ENCODE measurements at regions not wholly inside any gene's neighbourhood (a gene's known extent, or its start where the extent isn't known, plus 50 kb on each side); places are given as distances from the start of the nearest gene placed in this dataset.
"Not testable (repeated sequence)": the region's sequence is repeated elsewhere in the genome, so short reads cannot be mapped to it uniquely, and the experiment has no call there.

- TF ChIP-seq EP300 (IDR thresholded peaks at IDR 0.05); POLR2A (IDR thresholded peaks at IDR 0.05; ENCODE audit: low read length); CHD2 (IDR thresholded peaks at IDR 0.05; ENCODE audit: low read length, partially characterized antibody); ATOH8 (CRISPR knock-in tag; IDR thresholded peaks at IDR 0.05; ENCODE audit: low read depth); REST (IDR thresholded peaks at IDR 0.05); SREBF2 (IDR thresholded peaks at IDR 0.05); RAD21 (conservative IDR thresholded peaks at IDR 0.05 in 1 of 2, IDR thresholded peaks at IDR 0.05 in 1 of 2); CBX8 (IDR thresholded peaks at IDR 0.05): not testable (repeated sequence)
- TF ChIP-seq, protein P1, sequence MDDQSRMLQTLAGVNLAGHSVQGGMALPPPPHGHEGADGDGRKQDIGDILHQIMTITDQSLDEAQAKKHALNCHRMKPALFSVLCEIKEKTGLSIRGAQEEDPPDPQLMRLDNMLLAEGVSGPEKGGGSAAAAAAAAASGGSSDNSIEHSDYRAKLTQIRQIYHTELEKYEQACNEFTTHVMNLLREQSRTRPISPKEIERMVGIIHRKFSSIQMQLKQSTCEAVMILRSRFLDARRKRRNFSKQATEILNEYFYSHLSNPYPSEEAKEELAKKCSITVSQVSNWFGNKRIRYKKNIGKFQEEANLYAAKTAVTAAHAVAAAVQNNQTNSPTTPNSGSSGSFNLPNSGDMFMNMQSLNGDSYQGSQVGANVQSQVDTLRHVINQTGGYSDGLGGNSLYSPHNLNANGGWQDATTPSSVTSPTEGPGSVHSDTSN (IDR thresholded peaks at IDR 0.05): not testable (repeated sequence)
- TF ChIP-seq, protein P2, sequence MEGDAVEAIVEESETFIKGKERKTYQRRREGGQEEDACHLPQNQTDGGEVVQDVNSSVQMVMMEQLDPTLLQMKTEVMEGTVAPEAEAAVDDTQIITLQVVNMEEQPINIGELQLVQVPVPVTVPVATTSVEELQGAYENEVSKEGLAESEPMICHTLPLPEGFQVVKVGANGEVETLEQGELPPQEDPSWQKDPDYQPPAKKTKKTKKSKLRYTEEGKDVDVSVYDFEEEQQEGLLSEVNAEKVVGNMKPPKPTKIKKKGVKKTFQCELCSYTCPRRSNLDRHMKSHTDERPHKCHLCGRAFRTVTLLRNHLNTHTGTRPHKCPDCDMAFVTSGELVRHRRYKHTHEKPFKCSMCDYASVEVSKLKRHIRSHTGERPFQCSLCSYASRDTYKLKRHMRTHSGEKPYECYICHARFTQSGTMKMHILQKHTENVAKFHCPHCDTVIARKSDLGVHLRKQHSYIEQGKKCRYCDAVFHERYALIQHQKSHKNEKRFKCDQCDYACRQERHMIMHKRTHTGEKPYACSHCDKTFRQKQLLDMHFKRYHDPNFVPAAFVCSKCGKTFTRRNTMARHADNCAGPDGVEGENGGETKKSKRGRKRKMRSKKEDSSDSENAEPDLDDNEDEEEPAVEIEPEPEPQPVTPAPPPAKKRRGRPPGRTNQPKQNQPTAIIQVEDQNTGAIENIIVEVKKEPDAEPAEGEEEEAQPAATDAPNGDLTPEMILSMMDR (IDR thresholded peaks at IDR 0.05): not testable (repeated sequence)
Measured at GRCh38 chr16:31988595-31989581, 115.3 kb downstream of the ZNF267 start.

Measured in A549 (cell line).